Hepatocyte (in vitro differentiated cells): ENCODE measurements at regions not wholly inside any gene's neighbourhood (a gene's known extent, or its start where the extent isn't known, plus 50 kb on each side); places are given as distances from the start of the nearest gene placed in this dataset.

Experiments used
- EZH2 ChIP-seq: fragments of 200-600 bp; sonication (generic); IDR thresholded peaks from 2 replicates; pipeline ENCODE4 v1.6.1; 2016; ENCODE audit warnings: antibody characterized with exemption, mild to moderate bottlenecking, borderline replicate concordance
- EZH2phosphoT487 ChIP-seq: fragments of 200-600 bp; sonication (generic); IDR thresholded peaks from one replicate; pipeline ENCODE4 v1.6.1; 2018; ENCODE audit warnings: antibody characterized with exemption, mild to moderate bottlenecking, low read depth, moderate library complexity; ENCODE audit not compliant: unreplicated experiment, severe bottlenecking
- TF ChIP-seq, protein P1 (sequence below): fragments of 200-600 bp; sonication (generic); IDR thresholded peaks from 2 replicates; pipeline ENCODE4 v1.5.1; 2016; ENCODE audit warnings: antibody characterized with exemption, mild to moderate bottlenecking; ENCODE audit not compliant: poor library complexity

DNA sequence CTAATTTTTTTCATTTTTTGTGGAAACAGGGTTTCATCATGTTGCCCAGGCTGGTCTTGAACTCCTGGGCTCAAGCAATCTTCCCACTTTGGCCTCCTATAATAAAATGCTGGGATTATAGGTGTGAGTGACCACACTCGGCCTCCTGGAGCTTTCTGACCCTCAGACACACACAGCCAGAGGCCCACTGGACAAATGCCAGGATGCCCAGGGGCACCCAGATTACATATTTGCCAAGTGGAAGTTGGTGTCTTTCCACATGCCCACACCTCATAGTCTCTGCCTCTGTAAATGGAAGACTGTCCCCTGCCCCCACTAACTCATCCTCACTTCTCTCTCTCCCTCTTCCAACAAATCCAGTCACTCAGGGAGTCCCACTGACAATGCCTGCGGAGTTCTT lies 63.4 kb upstream of the LRP8 start:
- TF ChIP-seq, protein P1, sequence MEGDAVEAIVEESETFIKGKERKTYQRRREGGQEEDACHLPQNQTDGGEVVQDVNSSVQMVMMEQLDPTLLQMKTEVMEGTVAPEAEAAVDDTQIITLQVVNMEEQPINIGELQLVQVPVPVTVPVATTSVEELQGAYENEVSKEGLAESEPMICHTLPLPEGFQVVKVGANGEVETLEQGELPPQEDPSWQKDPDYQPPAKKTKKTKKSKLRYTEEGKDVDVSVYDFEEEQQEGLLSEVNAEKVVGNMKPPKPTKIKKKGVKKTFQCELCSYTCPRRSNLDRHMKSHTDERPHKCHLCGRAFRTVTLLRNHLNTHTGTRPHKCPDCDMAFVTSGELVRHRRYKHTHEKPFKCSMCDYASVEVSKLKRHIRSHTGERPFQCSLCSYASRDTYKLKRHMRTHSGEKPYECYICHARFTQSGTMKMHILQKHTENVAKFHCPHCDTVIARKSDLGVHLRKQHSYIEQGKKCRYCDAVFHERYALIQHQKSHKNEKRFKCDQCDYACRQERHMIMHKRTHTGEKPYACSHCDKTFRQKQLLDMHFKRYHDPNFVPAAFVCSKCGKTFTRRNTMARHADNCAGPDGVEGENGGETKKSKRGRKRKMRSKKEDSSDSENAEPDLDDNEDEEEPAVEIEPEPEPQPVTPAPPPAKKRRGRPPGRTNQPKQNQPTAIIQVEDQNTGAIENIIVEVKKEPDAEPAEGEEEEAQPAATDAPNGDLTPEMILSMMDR, result no peak
- TF ChIP-seq EZH2 (no peak), EZH2phosphoT487 (no peak)
